HG03066 (cell line): ENCODE measurements at regions not wholly inside any gene's neighbourhood (a gene's known extent, or its start where the extent isn't known, plus 50 kb on each side); places are given as distances from the start of the nearest gene placed in this dataset.

Source experiments
- ATAC-seq: cut with Tn5 transposase; IDR thresholded peaks from one replicate; pipeline ENCODE4 v1.9.1; 2021; ENCODE audit warnings: low read depth; ENCODE audit not compliant: unreplicated experiment

GRCh38 chr21:15506086-15506485 lies 223.7 kb upstream of the USP25 start:
- ATAC-seq = no peak

- ATAC-seq = no peak
Observed at GRCh38 chr21:15508554-15508953, 221.2 kb upstream of the USP25 start.

GRCh38 chr21:15514073-15514946 lies 215.5 kb upstream of the USP25 start:
- ATAC-seq = peak; percentile 94

GRCh38 chr21:15515908-15516307 lies 213.9 kb upstream of the USP25 start:
- ATAC-seq = no peak

GRCh38 chr21:15517394-15517793 lies 212.4 kb upstream of the USP25 start:
- no peak for ATAC-seq

- ATAC-seq = no peak
Observed at GRCh38 chr21:15520811-15521643, 208.8 kb upstream of the USP25 start.

GRCh38 chr21:15521644-15522001 lies 208.2 kb upstream of the USP25 start:
- no peak for ATAC-seq

GRCh38 chr21:15522148-15522547 lies 207.6 kb upstream of the USP25 start:
- no peak for ATAC-seq

GRCh38 chr21:15524855-15525254 lies 204.9 kb upstream of the USP25 start:
- ATAC-seq = no peak

GRCh38 chr21:15526798-15527197 lies 203.0 kb upstream of the USP25 start:
- ATAC-seq = no peak

- ATAC-seq = no peak
Observed at GRCh38 chr21:15528346-15528745, 201.4 kb upstream of the USP25 start.

GRCh38 chr21:15531986-15532385 lies 197.8 kb upstream of the USP25 start:
- ATAC-seq = no peak

- ATAC-seq = no peak
Observed at GRCh38 chr21:15533618-15534017, 196.2 kb upstream of the USP25 start.

- ATAC-seq = no peak
Observed at GRCh38 chr21:15534450-15534886, 195.3 kb upstream of the USP25 start.

- ATAC-seq = no peak
Observed at GRCh38 chr21:15539376-15539775, 190.4 kb upstream of the USP25 start.

GRCh38 chr21:15543473-15543872 lies 186.3 kb upstream of the USP25 start:
- ATAC-seq = no peak

GRCh38 chr21:15549671-15550070 lies 180.1 kb upstream of the USP25 start:
- no peak for ATAC-seq

GRCh38 chr21:15552914-15553494 lies 176.8 kb upstream of the USP25 start:
- ATAC-seq = no peak

GRCh38 chr21:15557925-15558324 lies 171.9 kb upstream of the USP25 start:
- ATAC-seq = no peak

- no peak for ATAC-seq
Observed at GRCh38 chr21:15558884-15559283, 170.9 kb upstream of the USP25 start.

GRCh38 chr21:15559660-15560059 lies 170.1 kb upstream of the USP25 start:
- no peak for ATAC-seq
